Suprapubic skin (tissue), 4 donors: ENCODE measurements at regions not wholly inside any gene's neighbourhood (a gene's known extent, or its start where the extent isn't known, plus 50 kb on each side); places are given as distances from the start of the nearest gene placed in this dataset.

Experiments
- CTCF ChIP-seq, 2 donors: fragments of 200-600 bp in 1 of 2; fragments of 450-650 bp in 1 of 2; sonication (generic) in 1 of 2; IDR thresholded peaks; one replicate each; pipeline ENCODE4 v1.5.1; 2016 to 2019; ENCODE audit warnings: antibody characterized with exemption in 2 of 2, mild to moderate bottlenecking in 1 of 2, moderate library complexity in 1 of 2
- EP300 ChIP-seq: sonication (generic); formaldehyde crosslinking; IDR thresholded peaks from one replicate; pipeline ENCODE4 v1.6.1; 2017; ENCODE audit warnings: antibody characterized with exemption
- POLR2A ChIP-seq, 2 donors: fragments of 450-650 bp; IDR thresholded peaks; one replicate each; pipeline ENCODE4 v1.6.1; 2017; ENCODE audit warnings: antibody characterized with exemption in 2 of 2, mild to moderate bottlenecking in 2 of 2, moderate library complexity in 2 of 2
- POLR2AphosphoS5 ChIP-seq, 3 donors: sonication (generic); formaldehyde crosslinking; IDR thresholded peaks; one replicate each; pipeline ENCODE4 v1.6.1; 2017; ENCODE audit warnings: antibody characterized with exemption in 3 of 3

GRCh38 chr16:49972280-49972679 lies 52.7 kb upstream of the CNEP1R1 start:
- TF ChIP-seq CTCF (IDR thresholded peaks at IDR 0.05) (no peak), EP300 (no peak), POLR2A (IDR thresholded peaks at IDR 0.05) (no peak), POLR2AphosphoS5 (IDR thresholded peaks at IDR 0.05) (no peak)
